COLO668 (cell line): ENCODE measurements at regions not wholly inside any gene's neighbourhood (a gene's known extent, or its start where the extent isn't known, plus 50 kb on each side); places are given as distances from the start of the nearest gene placed in this dataset.

ENCODE experiments used
- DNase-seq: peaks from one replicate; lab custom pipeline; 2025; ENCODE audit not compliant: unreplicated experiment; lab: John Stamatoyannopoulos, UW

- no peak for DNase-seq
These were observed 59.6 kb upstream of the CDH13 start for GRCh38 chr16:82567175-82567574.

DNA sequence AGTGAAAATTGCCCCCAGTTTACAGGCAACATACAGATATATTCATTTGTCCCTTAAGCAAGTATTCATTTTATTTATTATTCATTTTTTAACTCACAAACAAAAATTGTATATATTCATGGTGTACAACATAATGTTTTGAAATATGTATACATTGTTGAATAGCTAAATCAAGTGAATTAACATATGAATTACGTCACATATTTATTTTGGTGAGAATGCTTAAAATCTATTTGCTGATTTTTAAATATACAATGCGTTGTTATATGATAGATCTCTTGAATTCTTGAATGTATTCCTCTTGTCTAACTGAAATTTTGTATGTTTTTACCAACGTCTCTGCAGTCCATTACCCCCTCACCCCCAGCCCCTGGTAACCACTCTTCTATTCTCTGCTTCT is 63.4 kb upstream of the CDH13 start:
- DNase-seq = no peak

GRCh38 chr16:82562183-82562683 is 64.5 kb upstream of the CDH13 start:
- no peak for DNase-seq

- no peak for DNase-seq
These were observed 65.9 kb upstream of the CDH13 start for GRCh38 chr16:82560805-82561325.

- no peak for DNase-seq
These were observed 82.2 kb upstream of the CDH13 start for GRCh38 chr16:82544378-82545160.

GRCh38 chr16:82542714-82543113 is 84.1 kb upstream of the CDH13 start:
- DNase-seq = no peak

GRCh38 chr16:82541103-82541502 is 85.7 kb upstream of the CDH13 start:
- no peak for DNase-seq

GRCh38 chr16:82535764-82536163 is 91.0 kb upstream of the CDH13 start:
- no peak for DNase-seq

DNA sequence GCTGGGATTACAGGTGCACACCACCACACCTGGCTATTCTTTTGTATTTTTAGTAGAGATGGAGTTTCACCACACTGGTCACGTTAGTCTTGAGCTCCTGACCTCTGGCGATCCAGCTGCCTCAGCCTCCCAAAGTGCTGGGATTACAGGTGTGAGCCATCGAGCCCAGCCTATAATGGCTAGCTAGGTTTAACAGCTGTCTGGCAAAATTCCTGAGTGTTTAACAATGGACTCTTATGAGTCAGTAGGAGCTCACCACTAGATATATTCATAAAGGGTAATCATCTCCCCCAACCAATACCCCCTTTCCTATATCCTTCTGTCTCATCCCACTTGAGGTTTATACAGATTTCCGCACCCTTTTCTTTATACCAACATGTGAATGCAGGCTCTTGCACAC is 91.5 kb upstream of the CDH13 start:
- DNase-seq = no peak

- DNase-seq = no peak
These were observed 93.6 kb upstream of the CDH13 start for GRCh38 chr16:82533189-82533588.

- DNase-seq = no peak
These were observed 95.9 kb upstream of the CDH13 start for GRCh38 chr16:82530883-82531282.

DNA sequence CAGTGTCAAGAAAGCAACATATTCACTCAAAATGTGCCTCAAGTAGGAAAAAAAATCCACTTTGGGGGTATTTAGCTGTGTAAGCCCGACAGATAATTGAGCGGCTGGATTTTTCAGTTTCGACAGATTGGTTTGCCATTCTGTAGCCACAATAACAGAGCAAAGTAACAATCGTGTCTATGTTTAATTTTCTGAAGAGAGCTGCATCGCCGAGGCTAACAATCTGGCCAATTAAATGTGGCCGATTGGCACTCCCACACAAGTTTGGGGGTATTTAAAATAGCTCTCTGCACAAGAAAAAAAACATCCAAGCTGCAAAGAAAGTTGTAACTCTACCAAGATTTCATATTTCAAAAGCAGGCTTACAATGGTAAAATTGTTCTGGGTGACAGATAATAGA is 99.7 kb upstream of the CDH13 start:
- no peak for DNase-seq

- DNase-seq = peak; percentile 23
These were observed 101.8 kb upstream of the CDH13 start for GRCh38 chr16:82524976-82525375.

DNA sequence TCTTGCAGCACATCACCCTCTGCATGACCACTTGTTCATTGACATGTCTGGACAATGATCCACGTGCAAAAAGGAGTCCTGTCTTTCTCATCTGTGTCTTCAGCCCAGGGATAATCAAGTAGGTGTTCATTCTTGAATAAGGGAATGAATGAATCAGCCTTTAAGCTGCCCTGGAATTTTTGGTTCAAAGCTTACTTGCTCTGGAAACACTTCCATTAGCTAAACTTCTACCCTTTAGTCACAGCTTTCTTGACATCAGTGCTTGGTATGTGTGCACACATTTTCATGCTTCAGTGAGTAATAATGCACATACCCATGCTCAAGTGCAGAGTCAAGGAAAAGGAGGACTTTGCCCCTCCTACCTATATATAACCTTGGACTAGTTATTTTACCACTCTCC is 103.0 kb upstream of the CDH13 start:
- DNase-seq = no peak

DNA sequence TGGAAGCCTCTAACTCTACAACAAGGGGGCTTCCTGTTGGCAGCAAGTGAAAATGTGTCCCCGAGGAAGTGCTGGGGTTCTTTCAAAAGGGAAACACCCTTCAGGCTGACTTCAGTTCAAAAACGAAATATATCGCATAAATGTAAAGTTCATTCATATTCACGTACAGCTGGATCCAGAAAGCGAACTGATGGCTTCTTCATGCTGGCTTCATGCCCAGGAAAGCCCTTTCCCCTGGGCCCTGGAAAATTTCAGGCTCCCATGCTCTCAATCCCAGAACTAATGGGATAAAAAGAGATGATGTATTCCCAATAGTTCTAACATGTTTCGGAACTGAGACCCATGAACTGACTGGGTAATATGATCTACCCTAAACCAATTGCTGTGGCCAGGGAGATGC is 104.7 kb upstream of the CDH13 start:
- no peak for DNase-seq

DNA sequence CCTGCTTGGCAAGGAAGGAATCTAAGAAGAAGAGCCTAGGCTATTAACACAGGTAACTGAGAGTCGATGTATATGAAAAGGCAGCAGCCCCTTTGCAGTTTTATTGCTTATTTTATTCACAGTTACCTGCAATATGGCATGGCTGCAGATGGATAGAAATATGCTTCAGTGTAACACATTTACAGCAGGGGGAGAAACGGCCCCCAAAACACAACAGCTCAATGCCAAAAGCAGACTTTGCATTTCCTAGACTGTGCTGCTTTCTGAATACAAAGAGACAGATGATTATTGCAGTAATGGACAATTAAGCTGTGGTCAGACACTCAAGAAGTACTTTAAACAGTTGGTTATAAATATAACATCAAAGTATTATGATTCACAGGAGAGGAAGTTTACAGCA is 108.0 kb upstream of the CDH13 start:
- DNase-seq = no peak

- DNase-seq = no peak
These were observed 112.5 kb upstream of the CDH13 start for GRCh38 chr16:82514262-82514661.

- no peak for DNase-seq
These were observed 115.9 kb upstream of the CDH13 start for GRCh38 chr16:82510789-82511305.

- no peak for DNase-seq
These were observed 116.9 kb upstream of the CDH13 start for GRCh38 chr16:82509691-82510430.

- DNase-seq = peak; percentile 58
These were observed 119.8 kb upstream of the CDH13 start for GRCh38 chr16:82506692-82507670.

DNA sequence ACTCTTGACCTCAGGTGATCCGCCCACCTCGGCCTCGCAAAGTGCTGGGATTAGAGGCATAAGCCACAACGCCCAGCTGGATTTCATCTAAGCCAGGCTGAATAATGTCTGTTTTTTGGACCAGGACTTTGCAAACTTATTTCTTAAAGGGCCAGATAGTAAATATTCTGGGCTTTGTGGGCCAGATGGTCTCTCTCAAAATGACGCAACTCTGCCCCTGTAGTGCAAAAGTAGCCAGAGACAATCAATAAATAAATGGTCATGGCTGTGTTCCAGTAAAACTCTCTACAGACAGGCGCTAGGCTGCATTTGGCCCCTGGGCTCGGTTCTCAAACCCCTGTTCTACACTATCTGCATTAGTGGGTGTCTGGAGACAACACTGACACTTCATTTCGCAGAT is 121.9 kb upstream of the CDH13 start:
- no peak for DNase-seq
